DND-41 (cell line): ENCODE measurements at regions not wholly inside any gene's neighbourhood (a gene's known extent, or its start where the extent isn't known, plus 50 kb on each side); places are given as distances from the start of the nearest gene placed in this dataset.

Experiments used
- EZH2 ChIP-seq: IDR thresholded peaks from 3 replicates; pipeline ENCODE4 v1.6.1; 2012; ENCODE audit warnings: borderline replicate concordance, low read depth, mild to moderate bottlenecking, moderate library complexity, low read length, inconsistent platforms; ENCODE audit not compliant: severe bottlenecking
- TF ChIP-seq, protein P1 (sequence below): IDR thresholded peaks from 2 replicates; pipeline ENCODE4 v1.5.1; 2012; ENCODE audit warnings: borderline replicate concordance, low read length, moderate library complexity, mild to moderate bottlenecking; ENCODE audit not compliant: poor library complexity, severe bottlenecking; ENCODE audit errors: extremely low read depth

GRCh38 chr10:130630135-130630534 lies 493.9 kb downstream of the GLRX3 start:
- TF ChIP-seq, protein P1, sequence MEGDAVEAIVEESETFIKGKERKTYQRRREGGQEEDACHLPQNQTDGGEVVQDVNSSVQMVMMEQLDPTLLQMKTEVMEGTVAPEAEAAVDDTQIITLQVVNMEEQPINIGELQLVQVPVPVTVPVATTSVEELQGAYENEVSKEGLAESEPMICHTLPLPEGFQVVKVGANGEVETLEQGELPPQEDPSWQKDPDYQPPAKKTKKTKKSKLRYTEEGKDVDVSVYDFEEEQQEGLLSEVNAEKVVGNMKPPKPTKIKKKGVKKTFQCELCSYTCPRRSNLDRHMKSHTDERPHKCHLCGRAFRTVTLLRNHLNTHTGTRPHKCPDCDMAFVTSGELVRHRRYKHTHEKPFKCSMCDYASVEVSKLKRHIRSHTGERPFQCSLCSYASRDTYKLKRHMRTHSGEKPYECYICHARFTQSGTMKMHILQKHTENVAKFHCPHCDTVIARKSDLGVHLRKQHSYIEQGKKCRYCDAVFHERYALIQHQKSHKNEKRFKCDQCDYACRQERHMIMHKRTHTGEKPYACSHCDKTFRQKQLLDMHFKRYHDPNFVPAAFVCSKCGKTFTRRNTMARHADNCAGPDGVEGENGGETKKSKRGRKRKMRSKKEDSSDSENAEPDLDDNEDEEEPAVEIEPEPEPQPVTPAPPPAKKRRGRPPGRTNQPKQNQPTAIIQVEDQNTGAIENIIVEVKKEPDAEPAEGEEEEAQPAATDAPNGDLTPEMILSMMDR, result no peak
- TF ChIP-seq EZH2, result no peak
